ENCODE measurements at regions not wholly inside any gene's neighbourhood (a gene's known extent, or its start where the extent isn't known, plus 50 kb on each side); places are given as distances from the start of the nearest gene placed in this dataset.

- no peak for DNase-seq (ENCODE audit: low spot score)
These were observed 50.3 kb upstream of the LCORL start for GRCh38 chr4:18071894-18072293.
